Large intestine (tissue), 3 donors: ENCODE measurements at regions not wholly inside any gene's neighbourhood (a gene's known extent, or its start where the extent isn't known, plus 50 kb on each side); places are given as distances from the start of the nearest gene placed in this dataset.
"Not testable (repeated sequence)": the region's sequence is repeated elsewhere in the genome, so short reads cannot be mapped to it uniquely, and the experiment has no call there.

Experiments used
- DNase-seq, 2 donors: peaks; one replicate each; pipeline versions ENCODE4 v3.0.0 to v3.0.0-alpha.2; 2013
- H3K27ac ChIP-seq: one replicate; pipeline ENCODE4 v1.5.1; 2013; ENCODE audit warnings: low read length
- H3K27me3 ChIP-seq: 2 replicates; pipeline ENCODE4 v1.6.1; 2013; ENCODE audit warnings: low read length; ENCODE audit not compliant: control insufficient read depth, insufficient read depth
- H3K36me3 ChIP-seq: 2 replicates; pipeline ENCODE4 v1.6.1; 2013; ENCODE audit warnings: low read length; ENCODE audit not compliant: control insufficient read depth, insufficient read depth
- H3K4me1 ChIP-seq: one replicate; pipeline ENCODE4 v1.6.1; 2013; ENCODE audit warnings: low read length; ENCODE audit not compliant: control insufficient read depth, insufficient read depth
- H3K4me3 ChIP-seq: one replicate; pipeline ENCODE4 v1.5.1; 2013; ENCODE audit warnings: low read length
- H3K9me3 ChIP-seq: one replicate; pipeline ENCODE4 v1.6.1; 2013; ENCODE audit warnings: mild to moderate bottlenecking, low read depth, low read length, moderate library complexity; ENCODE audit not compliant: control insufficient read depth
- WGBS: methylation state at CpG from one replicate; pipeline ENCODE4 v1.1.5; 2013; ENCODE audit warnings: low lambda C conversion rate; ENCODE audit not compliant: insufficient coverage; 5-methylcytosine and 5-hydroxymethylcytosine counted together

DNA sequence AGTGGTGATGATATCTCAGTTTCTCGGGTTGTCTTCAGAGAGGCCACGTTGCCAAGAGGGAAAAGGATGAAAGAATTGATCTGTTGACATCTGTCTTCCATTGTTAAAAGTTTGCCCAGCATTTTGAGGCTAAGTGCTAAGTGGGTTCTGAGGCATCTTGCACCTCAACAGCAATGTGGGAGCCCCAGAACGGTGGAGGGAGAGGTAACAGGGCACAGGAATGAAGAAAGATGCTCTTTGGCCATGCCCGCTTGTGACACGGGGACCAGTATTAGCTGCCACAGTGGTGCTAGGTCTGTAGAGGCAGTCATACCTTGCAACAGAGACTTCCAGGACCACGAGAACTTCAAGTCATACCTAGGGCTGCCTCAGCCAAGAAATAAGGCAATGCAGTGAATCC lies 106.6 kb upstream of the NUPR2 start:
- Histone ChIP-seq H3K27me3 (no peaks in the 10 kb centered on the region), H3K4me1 (no peaks in the 10 kb centered on the region), H3K4me3 (no peak overlapping the region), H3K36me3 (no peaks in the 10 kb centered on the region), H3K27ac (no peak overlapping the region), H3K9me3 (no peaks in the 10 kb centered on the region)
- DNase-seq = no peak
- WGBS = no CpG with 5 or more reads among the region's 6 CpGs

DNA sequence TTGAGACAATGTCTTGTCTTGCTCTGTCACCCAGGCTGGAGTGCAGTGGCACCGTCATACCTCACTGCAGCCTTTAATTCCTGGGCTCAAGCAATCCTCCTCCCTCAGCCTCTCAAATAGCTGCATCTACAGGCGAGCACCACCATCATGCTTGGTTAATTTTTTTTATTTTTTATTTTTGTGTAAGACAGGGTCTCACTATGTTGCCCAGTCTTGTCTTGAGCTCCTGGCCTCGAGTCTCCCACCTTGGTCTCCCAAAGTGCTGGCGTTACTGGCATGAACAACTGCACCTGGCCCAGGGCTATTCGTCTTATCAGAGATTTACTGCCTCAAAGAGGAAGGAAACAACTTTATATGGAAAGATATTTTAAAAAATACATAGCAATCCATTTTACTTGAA lies 102.8 kb upstream of the NUPR2 start:
- Histone ChIP-seq H3K4me1 (no peaks in the 10 kb centered on the region), H3K27ac (no peak overlapping the region), H3K27me3 (no peaks in the 10 kb centered on the region), H3K4me3 (no peak overlapping the region), H3K9me3 (peaks cover 6% of the 10 kb centered on the region), H3K36me3 (no peaks in the 10 kb centered on the region)
- DNase-seq = no peak
- 60% methylated on average over 1 of the region's 5 CpGs for WGBS

- WGBS = no CpG with 5 or more reads among the region's 4 CpGs
Measured at GRCh38 chr7:56218510-56218909, 102.3 kb upstream of the NUPR2 start.

GRCh38 chr7:56213574-56213973 lies 97.4 kb upstream of the NUPR2 start:
- no peak overlapping the region for H3K27ac ChIP-seq
- no CpG with 5 or more reads among the region's 1 CpG for WGBS
- peaks cover 12% of the 10 kb centered on the region for H3K9me3 ChIP-seq
- H3K36me3 ChIP-seq = no peaks in the 10 kb centered on the region
- H3K4me3 ChIP-seq = no peak overlapping the region
- no peak for DNase-seq
- H3K4me1 ChIP-seq = no peaks in the 10 kb centered on the region
- no peaks in the 10 kb centered on the region for H3K27me3 ChIP-seq

More at GRCh38 chr7:56218510-56218909, 102.3 kb upstream of the NUPR2 start:
- H3K4me3 ChIP-seq = no peak overlapping the region
- H3K27ac ChIP-seq = no peak overlapping the region
- no peaks in the 10 kb centered on the region for H3K4me1 ChIP-seq
- H3K27me3 ChIP-seq = no peaks in the 10 kb centered on the region
- no peaks in the 10 kb centered on the region for H3K36me3 ChIP-seq
- DNase-seq = no peak
- H3K9me3 ChIP-seq = peaks cover 6% of the 10 kb centered on the region

DNA sequence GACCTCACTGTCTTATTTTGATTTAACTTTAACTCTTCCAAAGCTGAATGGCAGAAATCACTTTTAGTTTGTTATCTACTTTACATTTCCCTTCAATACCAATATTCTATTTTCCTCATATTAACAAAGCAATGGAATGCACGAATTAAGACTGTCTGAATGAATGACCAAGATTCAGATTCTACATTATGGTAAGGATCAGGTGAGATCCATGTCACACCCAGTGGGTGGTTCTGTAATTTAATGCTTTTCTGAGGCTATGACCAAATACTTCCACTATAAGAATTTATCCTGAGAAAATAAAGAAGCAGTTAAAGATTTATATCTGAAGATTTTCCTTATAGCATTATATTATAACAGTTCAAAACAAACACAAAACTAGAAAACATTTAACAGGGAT lies 90.2 kb upstream of the NUPR2 start:
- DNase-seq = no peak
- Histone ChIP-seq H3K27me3 (no peaks in the 10 kb centered on the region), H3K4me3 (no peak overlapping the region), H3K27ac (no peak overlapping the region), H3K36me3 (no peaks in the 10 kb centered on the region), H3K4me1 (no peaks in the 10 kb centered on the region), H3K9me3 (peaks cover 6% of the 10 kb centered on the region)
- whole genome bisulfite sequencing = 83% methylated on average over 1 of the region's 1 CpG

DNA sequence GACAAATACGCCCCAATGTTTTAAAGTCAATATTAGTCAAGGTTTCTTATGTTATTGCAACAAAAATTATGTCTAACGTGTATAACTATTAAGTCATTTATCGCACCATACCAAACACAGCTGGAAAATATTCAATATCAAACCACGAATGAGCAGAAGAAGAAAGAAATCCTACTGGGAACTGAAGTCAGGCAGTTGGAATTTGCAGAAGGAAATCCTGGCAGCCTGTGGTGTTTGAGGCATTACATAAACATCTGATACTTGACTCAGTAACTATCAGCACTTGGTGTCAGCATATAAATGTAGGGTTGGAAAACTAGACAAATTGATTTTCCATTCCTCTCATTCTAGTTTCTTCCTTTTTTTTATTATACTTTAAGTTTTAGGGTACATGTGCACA lies 83.4 kb upstream of the NUPR2 start:
- Histone ChIP-seq H3K4me3 (no peak overlapping the region), H3K27ac (no peak overlapping the region), H3K9me3 (no peaks in the 10 kb centered on the region), H3K4me1 (no peaks in the 10 kb centered on the region), H3K27me3 (no peaks in the 10 kb centered on the region), H3K36me3 (no peaks in the 10 kb centered on the region)
- 83% methylated on average over 1 of the region's 4 CpGs for WGBS
- DNase-seq = no peak

DNA sequence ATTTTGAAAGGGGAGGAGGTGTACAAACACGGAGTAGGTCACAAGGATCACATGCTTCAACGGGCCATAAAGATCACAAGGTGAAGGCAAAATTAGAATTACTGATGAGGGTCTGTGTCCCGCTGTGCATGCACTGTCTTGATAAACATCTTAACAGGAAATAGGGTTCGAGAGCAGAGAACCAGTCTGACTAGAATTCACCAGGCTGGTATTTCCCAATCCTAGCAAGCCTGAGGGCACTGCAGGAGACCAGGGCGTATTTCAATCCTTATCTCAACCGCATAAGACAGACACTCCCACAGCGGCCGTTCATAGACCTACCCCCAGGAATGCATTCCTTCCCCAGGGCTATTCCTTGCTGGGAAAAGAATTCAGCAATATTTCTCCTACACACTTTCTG lies 80.0 kb upstream of the NUPR2 start:
- not testable (repeated sequence) for H3K4me3 ChIP-seq, H3K27ac ChIP-seq, H3K36me3 ChIP-seq, H3K27me3 ChIP-seq, H3K9me3 ChIP-seq, DNase-seq, H3K4me1 ChIP-seq
- WGBS = 80% methylated on average over 3 of the region's 8 CpGs

GRCh38 chr7:56188823-56189346 lies 72.7 kb upstream of the NUPR2 start:
- H3K36me3 ChIP-seq = no peaks in the 10 kb centered on the region
- 20% methylated on average over 1 of the region's 1 CpG for WGBS
- DNase-seq = no peak
- H3K9me3 ChIP-seq = no peaks in the 10 kb centered on the region
- H3K27me3 ChIP-seq = no peaks in the 10 kb centered on the region
- H3K27ac ChIP-seq = no peak overlapping the region
- no peak overlapping the region for H3K4me3 ChIP-seq
- H3K4me1 ChIP-seq = no peaks in the 10 kb centered on the region

- no peak overlapping the region for H3K27ac ChIP-seq
- no peaks in the 10 kb centered on the region for H3K4me1 ChIP-seq
Measured at GRCh38 chr7:56188376-56188775, 72.2 kb upstream of the NUPR2 start.

DNA sequence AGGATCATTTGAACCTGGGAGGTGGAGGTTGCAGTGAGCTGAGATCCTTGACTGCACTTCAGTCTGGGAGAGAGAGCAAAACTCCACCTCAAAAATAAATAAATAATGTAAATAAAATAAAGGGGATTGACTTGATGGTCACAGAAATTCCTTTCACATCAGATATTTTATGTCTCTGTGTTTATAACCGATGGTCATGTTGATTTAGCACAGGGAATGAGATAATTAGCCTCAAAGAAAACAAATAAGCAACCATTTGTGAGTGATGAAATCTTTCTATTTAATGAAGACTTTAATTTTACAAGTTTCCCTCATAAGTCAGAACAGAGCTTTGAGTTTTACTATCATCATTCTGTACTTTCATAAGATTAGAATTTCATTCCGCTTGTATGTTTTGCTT lies 64.8 kb upstream of the NUPR2 start:
- H3K27me3 ChIP-seq = no peaks in the 10 kb centered on the region
- 100% methylated on average over 1 of the region's 2 CpGs for WGBS
- no peak for DNase-seq
- no peaks in the 10 kb centered on the region for H3K9me3 ChIP-seq
- H3K4me3 ChIP-seq = no peak overlapping the region
- no peaks in the 10 kb centered on the region for H3K36me3 ChIP-seq
- no peak overlapping the region for H3K27ac ChIP-seq
- H3K4me1 ChIP-seq = no peaks in the 10 kb centered on the region

More at GRCh38 chr7:56188376-56188775, 72.2 kb upstream of the NUPR2 start:
- no peaks in the 10 kb centered on the region for H3K36me3 ChIP-seq
- H3K9me3 ChIP-seq = no peaks in the 10 kb centered on the region
- H3K27me3 ChIP-seq = no peaks in the 10 kb centered on the region
- H3K4me3 ChIP-seq = no peak overlapping the region
- WGBS = no CpG with 5 or more reads among the region's 1 CpG
- DNase-seq = no peak

DNA sequence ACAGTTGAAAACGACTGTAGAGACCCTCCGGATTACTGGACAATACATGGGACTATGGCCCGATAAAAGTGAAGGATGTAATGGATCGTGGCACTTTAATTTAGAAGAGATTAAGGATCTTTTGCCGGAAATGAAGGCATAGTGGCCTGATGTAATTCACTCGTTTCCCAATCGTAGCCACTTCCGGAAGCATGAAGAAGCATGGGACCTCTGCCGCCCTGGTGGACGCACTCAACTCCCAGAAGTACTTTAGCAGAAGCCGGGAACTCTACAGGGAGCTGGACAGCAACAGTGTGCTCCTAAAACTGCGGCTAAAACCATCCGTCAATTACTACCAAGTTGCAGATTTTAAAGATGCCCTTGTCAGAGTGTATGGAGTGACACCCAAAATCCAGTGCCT lies 59.6 kb upstream of the NUPR2 start:
- Histone ChIP-seq H3K27me3 (peaks cover 6% of the 10 kb centered on the region), H3K36me3 (no peaks in the 10 kb centered on the region), H3K4me1 (no peaks in the 10 kb centered on the region), H3K4me3 (no peak overlapping the region), H3K27ac (no peak overlapping the region), H3K9me3 (peaks cover 11% of the 10 kb centered on the region)
- WGBS = 40% methylated on average over 1 of the region's 13 CpGs
- DNase-seq = no peak
